HG02870 (cell line): ENCODE measurements at regions not wholly inside any gene's neighbourhood (a gene's known extent, or its start where the extent isn't known, plus 50 kb on each side); places are given as distances from the start of the nearest gene placed in this dataset.
"Not testable (repeated sequence)": the region's sequence is repeated elsewhere in the genome, so short reads cannot be mapped to it uniquely, and the experiment has no call there.

Source experiments
- ATAC-seq: cut with Tn5 transposase; IDR thresholded peaks from one replicate; pipeline ENCODE4 v1.9.1; 2021; ENCODE audit warnings: mild to moderate bottlenecking, moderate library complexity; ENCODE audit not compliant: unreplicated experiment

DNA sequence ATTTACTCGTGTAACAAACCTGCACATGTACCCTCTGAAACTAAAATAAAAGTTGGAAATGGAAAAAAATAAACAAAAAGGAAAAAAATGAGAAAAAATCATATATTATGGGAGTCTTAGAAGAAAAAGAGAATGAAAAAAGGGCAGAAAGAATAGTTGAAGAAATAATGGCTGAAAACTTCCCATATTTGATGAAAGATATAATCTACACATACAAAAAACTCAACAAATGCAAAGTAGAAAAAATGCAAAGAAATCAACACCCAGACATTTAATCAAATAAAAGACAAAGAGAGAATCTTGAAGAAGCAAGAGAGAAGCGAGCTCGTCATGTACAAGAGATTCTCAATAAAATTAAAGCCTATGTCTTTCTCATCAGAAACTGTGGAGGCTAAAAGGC, 73.8 kb downstream of the SLC25A46 start:
- ATAC-seq = no peak

DNA sequence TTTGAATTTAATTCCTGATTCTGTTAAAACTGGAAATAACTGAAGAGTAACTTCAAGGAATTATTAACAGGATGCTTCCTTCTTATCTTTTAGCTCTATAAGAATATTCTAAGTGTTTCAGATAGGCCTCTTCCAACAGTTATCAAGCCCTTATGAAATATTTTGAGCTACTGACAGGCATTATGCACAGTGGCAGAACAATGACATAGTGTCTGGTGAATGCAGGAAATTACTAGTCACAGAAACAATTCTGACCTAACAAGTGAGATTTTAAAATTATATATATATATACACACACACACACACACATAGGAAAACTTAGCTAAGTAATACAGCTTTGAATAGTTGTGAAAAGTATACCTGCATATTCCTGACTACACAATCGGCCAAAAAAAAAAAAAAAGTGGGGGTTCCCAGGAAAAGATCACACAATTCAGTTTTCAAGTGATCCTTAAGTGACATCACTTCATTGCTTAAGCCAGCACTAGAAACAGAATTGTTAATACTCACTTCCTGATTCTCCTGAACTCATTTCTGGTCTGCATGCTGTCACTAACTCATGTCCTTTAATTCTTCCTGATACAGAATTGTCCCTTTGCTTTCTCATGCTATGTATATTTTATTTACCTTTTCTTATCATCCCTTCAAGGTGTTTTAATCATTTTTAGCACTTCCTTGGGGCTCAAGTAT, 77.3 kb downstream of the SLC25A46 start:
- ATAC-seq = no peak

DNA sequence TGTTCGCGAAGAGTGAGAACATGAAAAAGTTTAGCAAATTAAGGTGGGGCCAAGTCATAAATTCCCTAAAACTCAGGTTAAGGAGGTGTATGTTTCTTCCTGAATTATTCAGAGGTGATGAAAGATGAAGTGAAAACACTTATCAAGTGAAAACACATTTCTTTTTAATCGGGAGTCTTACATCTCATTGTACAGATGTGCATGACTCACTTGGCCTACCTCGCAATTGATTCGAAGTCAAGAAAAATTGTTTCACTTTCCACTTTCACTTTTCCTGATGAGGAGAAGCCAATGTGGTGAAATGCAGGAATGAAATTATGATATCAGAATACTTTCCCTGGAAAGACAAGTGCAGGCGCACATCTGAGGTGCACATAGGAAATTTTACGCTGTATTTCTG, 78.7 kb downstream of the SLC25A46 start:
- no peak for ATAC-seq

DNA sequence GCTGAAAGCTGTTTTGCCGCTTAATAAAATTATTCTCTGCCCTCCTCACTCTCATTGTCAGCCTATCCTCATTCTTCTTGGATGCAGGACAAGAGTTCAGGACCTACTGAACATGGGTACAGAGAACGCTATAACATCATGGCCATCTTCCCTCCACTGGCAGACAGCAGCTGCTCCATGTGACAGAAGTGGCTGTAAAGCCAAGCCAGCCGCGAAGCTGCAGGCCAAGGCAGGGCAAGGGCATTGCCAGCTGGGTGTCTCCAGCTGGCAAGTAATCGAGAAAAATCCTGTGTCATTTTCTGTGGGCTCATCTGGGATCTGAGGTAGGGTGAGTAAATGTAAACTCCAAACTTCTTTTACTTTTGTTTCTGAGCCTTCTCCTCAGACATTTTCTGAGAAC, 84.8 kb downstream of the SLC25A46 start:
- ATAC-seq = no peak

DNA sequence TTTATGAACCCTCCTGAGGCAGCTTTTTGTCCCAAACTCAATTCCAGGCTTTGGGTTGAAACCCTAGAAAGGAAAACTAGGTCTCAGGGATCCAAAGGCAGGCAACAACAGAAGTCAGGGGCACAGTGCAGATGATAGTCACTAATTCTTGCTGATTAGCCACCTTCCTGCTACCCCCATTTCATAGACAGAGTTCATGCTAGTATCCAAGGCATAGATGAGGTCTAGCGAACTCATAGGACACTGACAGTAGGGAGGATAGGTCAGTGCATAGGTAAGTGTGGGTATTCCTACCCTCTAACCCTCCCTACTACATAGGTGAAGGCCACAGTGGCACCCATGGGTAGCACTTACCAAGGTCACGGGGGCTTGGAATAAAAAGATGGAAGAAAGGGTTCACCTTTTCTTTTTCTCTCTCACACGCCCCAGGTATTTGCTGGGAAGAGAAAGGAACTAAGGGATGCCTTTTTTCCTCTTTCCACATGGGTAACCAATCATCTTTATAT, 86.2 kb downstream of the SLC25A46 start:
- no peak for ATAC-seq

DNA sequence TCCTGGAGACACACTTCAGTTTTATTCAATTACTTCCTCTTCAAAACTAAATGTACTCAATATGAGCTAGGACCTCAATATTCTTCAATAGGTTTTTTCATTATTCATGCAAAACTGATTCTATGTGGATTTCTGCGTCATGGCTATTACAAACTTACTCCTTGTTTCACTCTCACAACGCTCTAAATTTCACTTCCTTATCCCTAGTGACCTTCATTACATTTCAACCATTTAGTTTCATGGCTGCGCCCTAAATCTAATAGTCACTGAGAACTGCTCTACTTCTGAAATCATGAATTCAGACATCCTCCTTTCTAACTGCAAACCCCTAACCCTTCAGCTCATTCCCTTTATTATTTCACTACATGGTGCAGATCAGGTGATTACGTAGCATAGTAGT, 93.9 kb downstream of the SLC25A46 start:
- peak; percentile 53 for ATAC-seq

DNA sequence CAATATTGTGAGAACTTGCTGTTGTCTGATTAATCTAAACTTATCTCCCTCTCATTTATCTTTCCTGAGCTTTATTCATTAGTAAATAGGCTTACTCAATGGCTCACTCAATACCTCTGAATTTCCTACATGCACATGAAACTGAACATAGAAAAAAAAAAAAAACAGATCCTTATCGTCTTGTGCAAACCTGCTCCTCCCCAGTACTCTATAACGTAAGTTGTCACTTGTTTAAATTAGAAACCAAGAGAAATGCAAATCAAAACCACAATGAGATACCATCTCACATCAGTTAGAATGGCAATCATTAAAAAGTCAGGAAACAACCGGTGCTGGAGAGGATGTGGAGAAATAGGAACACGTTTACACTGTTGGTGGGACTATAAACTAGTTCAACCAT, 96.1 kb downstream of the SLC25A46 start:
- ATAC-seq = not testable (repeated sequence)

DNA sequence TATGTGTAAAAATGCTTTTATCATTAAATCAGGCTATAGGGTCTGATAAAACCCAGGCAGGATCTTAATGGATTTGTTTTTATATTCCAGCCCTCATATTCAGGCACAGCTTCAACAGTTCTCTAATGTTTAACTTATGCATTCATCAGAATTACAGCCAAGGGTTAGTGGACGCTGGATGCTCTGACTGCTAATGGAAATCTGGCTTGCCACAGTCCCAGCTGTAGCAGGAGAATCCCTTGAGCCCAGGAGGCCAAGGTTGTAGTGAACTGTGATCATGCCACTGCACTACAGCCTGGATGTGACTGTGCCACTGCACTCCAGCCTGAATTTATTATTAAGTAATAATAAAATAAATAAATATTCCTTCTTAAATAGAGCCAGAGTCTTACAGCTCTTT, 98.0 kb downstream of the SLC25A46 start:
- no peak for ATAC-seq

DNA sequence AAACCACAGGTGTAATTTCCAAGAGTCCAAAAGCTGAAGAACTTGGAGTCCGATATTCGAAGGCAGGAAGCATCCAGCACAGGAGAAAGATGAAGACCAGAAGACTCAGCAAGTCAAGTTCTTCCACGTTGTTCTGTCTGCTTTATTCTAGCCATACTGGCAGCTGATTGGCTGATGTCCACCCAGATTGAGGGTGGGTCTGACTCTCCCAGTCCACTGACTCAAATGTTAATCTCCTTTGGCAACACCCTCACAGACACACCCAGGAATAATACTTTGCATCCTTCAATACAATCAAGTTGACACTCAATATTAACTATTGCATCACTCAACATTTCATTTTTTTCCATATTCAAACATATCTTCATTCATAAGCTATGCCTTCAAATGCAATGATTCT, 99.5 kb downstream of the SLC25A46 start:
- not testable (repeated sequence) for ATAC-seq

DNA sequence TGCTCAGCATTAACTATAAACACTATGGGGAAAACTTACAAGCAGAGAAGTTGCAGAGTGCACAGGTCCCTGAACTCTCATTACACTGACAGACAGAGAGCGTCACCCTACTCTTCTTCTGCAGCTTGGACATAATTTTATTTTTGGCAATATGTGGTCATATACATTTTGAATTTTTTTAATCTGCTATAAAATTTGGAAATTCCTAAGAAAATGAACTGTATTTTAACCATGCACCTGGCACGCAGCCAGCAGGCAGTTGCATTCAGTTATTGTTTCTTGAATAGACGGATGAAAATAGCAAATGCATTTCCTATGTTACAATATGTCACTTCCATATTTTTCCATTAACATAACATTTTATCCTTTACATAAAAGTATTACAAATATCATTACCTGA, 100.2 kb downstream of the SLC25A46 start:
- ATAC-seq = no peak

DNA sequence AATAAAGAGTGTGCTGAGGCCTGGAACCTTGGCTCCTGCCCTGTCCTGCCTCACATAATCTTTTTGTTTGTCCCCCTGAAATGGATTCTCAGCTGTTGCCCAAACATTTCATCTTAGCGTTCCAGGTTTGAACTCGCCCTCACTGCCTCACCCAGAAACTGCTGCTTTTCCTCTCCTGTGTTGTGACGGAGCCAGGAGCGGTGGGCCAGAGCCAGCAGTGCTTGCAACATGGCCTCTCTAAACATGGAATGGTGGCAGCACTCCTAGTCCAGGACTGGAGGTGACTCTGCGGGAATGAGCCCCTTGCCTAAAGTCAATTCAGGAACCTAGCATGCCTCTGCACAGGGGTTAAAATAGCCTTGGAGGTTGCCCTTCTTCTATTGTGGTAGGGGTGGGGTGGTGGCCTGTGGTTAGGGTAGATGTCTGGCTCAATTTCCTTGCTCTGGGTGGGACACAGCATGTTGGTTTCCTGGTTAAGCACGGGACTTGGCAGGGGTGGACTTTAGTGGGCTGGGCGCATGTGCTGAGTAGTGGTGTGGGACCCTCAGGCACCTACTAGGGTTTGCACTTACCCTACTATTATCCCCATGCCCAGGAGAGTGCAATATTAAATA, 101.6 kb downstream of the SLC25A46 start:
- ATAC-seq = no peak

DNA sequence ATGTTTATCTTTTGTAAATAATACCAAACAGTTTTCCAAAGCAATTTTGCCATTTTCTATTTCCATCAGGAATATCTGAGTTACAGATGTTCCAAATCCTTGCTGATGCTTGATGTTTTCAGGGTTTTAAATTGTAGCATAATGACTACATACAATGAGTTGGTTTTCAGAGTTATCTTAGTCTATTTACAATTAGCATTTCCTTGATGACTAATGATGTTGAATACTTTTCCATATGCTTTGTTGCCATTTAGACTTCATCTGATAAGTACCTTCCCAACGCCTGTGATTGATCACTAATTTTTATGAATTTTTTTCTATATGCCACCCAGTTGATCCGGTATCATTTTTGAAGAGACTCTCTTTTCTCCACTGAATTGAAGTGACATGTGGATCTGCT, 102.3 kb downstream of the SLC25A46 start:
- no peak for ATAC-seq

DNA sequence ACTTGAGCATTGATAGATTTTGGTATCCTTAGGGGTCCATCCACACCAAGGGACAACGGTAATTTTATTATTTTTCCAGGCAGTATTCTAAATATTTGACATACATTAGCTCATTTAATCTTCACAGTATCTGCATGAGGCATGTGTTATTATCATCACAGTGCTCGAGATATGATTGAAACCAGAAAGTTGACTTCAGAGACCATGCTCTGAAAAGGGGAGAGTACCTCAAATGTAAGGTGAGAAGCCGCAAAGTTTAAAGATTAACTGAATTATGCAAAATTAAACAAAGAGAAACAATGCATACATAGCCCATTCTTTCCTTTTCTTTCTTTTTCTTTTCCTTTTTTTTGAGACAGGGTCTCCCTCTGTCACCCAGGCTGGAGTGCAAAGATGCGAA, 104.1 kb downstream of the SLC25A46 start:
- ATAC-seq = no peak

DNA sequence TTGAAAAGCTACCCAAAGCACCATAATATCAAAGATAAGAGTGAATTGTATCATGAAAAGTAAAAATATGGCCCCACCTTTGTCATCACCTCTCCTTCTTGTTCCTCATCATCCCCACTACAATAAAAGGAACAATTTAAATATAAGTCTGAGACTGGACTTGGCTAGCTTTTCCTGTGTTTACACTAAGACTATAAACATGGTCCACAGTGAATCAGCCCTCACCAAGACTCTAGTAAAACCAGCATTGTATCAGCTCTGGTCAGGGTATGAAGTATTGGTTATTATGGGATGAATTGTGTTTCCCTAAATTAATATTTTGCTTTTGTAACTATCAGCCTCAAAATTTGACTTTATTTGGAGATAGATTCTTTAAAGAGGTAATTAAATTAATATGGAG, 105.4 kb downstream of the SLC25A46 start:
- ATAC-seq = no peak

DNA sequence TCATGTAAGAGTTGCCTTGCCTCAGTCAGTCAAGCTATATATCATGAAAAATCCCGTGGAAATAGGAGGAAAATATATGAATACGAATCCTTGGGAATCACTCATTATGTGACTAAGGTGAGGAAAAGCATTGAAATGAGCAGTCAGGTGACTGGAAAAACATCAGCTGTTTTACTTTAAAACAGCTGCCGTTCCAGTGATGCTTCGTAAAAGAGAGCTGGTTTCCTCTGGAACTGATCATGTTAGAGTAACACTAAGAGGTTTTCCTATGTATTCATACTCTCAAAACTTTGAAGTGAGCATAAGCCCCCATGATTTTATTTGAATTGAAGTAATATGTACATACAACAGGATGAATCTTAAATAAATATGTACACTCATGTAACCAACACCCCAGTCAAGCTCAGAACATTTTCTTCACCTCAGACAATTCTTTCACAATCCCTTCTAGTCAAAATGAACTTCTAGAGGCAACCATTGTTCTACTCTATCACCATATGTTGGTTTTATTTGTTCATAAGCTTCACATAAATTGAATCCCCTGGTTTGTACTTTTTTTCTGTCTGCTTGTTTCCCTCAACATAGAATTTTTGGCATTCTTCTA, 107.7 kb downstream of the SLC25A46 start:
- ATAC-seq = no peak

DNA sequence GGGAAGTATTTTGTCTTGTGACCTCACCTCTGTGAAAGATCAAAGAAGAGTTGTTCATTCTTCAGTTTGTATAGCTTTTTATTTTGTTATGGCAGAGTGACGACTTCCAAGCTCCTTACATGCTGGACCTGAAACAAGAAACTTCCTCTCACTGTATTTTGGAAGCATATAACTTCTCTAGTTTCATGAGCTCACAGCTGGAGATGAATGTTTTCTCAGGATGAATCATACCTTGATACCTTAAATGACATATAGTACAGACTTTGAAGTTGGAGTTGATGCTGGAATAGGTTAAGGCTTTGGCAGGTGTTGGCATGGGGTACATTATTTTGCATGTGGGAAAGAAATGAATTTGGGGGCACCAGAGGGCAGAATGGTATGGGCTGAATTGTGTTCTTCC, 112.5 kb downstream of the SLC25A46 start:
- no peak for ATAC-seq

DNA sequence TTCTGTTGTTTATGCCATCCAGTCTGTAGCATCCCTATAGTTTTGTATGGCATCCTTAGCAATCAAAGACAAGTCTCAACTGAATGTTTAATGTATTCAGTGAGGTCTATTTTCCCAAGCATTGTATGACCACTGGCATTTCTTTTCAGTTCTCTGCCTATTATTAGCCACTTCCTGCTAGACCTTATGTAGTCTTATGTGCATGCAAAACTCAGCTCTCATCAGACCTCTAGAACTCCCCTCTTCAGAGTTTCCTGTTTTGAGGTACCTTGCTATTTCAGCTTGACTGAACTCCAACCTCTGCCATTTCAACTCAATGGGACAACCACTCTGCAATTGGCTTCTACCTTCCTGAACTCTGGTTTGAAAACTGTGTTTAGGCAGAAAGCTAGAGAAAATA, 113.2 kb downstream of the SLC25A46 start:
- ATAC-seq = peak; percentile 90

DNA sequence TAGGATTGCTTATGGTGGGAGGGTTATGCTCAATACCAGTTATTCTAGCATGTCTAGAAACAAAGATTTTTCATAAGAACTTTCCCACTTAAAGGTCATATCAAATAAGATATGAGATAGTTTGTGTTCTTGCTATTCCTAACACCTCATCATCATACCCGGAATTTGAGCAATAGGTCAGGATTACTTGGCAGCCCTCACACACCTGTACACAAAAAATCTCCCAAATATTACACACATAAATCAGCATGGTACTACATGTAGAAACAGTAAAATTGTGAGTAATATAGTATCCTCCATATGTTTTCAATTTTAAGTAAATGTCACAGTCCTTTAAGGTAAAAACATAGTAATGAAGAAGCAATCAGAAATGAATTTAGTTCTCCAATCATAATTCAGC, 113.7 kb downstream of the SLC25A46 start:
- ATAC-seq = no peak

DNA sequence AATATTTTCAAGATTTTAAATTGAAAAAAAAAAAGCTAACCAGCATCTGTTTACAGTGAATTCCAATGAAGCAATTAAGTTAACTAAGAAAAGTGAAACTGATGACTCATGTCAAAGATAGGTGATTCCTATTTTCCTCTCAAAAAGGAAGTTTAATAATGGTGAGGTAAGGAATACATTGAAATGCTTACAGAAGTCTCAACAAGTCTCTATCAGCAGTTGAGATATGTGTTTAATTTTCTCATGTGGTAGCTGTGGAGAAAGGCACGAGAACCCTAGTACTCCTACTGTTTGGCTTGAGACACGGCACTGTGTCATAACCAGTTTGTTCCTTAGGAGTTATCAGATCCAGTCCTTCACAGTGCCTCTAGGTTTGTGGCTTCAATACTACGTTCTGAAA, 114.5 kb downstream of the SLC25A46 start:
- ATAC-seq = no peak

DNA sequence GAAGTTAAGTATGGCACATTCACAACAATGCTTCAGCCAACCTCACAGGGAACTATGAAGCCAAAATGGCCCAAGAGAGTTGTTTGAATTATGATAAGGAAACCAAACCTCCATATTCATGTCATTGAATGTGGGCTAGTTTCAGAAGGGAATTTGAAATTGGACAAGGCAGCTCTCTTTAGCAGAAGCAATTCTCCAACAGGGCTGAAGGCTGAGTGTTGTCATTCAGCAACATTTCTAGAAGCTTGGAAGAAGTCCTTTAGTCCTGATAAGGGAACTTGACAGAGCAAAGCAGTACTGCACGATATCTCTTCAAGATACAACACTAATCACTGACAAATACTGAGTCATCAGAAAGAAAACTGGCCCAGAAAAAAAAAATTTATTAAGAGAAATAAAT, 115.4 kb downstream of the SLC25A46 start:
- no peak for ATAC-seq

DNA sequence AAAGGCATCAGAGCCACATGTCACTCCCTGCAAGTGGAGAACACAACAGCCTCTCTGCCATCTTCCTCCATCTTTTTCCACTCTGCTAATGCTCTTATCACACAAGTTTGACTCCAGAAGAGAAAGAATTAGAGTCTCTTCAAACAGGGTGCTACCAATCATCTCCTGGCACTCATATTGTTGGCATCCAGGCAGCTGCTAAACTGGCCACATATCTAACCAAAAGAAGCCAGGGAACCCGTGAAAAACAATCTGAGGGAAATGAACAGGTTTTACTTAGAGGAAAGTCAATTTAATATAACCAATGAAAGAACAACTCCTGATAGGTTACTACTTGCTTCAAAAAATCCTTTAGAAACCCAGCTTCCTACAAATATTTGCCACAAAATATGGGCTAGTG, 117.2 kb downstream of the SLC25A46 start:
- no peak for ATAC-seq

DNA sequence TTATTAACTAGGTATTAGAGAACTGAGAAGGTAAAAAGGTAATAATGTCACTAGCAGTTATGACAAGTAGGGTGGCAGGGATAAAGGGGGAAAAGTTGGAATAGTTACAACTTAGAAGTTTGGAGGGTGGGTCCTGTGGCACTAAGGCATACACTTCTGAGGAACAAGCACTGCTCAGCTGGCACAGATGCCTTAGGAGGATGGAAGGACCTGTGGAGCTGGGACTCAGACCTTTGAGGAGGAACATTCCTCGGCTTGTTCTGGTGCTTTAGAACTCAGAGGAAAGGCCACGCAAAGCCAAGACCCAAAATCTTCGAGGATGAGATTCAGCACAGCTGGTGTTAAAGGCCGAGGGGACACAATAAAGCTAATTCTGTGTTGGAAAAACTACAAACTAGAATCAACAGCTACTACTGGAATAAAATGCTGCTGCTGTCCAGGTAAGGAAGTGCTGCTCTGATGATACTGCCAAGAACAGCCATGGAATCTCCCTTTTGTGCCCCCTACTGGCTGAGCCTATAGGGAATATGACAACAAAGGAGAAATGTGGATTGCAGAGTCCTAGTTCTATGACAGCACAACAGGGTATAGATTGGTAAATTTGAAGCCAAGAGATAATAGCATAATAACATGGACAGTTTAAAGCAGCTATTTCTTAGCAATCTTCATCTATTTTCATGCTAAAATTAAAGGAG, 126.7 kb downstream of the SLC25A46 start:
- peak; percentile 65 for ATAC-seq
